Type B pancreatic cell (in vitro differentiated cells): ENCODE measurements at regions not wholly inside any gene's neighbourhood (a gene's known extent, or its start where the extent isn't known, plus 50 kb on each side); places are given as distances from the start of the nearest gene placed in this dataset.

Experiments
- DNase-seq: peaks from one replicate; pipeline ENCODE4 v3.0.0; 2021; ENCODE audit warnings: mixed read lengths; ENCODE audit not compliant: unreplicated experiment; ENCODE audit errors: extremely low spot score
- H3K27ac Mint-ChIP-seq: 2 replicates; pipeline ENCODE4 v1.8.0; 2021; ENCODE audit warnings: mild to moderate bottlenecking, mixed read lengths
- H3K27me3 Mint-ChIP-seq: 2 replicates; pipeline ENCODE4 v1.8.0; 2021; ENCODE audit warnings: mixed read lengths
- H3K36me3 Mint-ChIP-seq: 2 replicates; pipeline ENCODE4 v1.8.0; 2021; ENCODE audit warnings: mixed read lengths
- H3K4me1 Mint-ChIP-seq: one replicate; pipeline ENCODE4 v1.8.0; 2021; ENCODE audit warnings: mixed read lengths; ENCODE audit not compliant: unreplicated experiment
- H3K4me3 Mint-ChIP-seq: 2 replicates; pipeline ENCODE4 v1.8.0; 2021; ENCODE audit warnings: mild to moderate bottlenecking, mixed read lengths
- H3K9me3 Mint-ChIP-seq: 2 replicates; pipeline ENCODE4 v1.8.0; 2021; ENCODE audit warnings: mixed read lengths
- TF ChIP-seq, protein P1 (sequence below): fragments of 200-600 bp; sonication (generic); conservative IDR thresholded peaks from 2 replicates; pipeline ENCODE4 v1.5.0; 2021; ENCODE audit warnings: antibody characterized with exemption, mild to moderate bottlenecking

DNA sequence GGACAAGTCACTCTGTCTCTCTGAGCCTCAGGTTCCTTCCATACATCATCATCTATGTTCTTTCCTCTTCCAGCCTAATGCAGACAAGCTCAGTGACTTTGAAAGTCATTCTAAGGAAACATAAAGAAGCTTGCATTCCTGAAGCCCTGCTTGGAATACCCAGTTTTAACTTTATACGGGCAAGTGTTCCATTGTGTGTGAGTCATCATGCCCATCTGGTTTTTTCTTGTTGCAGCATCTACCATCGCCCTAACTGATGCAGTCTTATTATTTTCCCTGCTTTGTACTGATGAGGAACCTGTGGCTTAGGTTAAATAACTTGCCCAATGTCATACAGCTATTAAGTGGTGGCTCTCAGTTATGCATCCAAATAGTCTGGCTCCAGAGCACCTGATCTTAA is 177.9 kb upstream of the RAI2 start:
- TF ChIP-seq, protein P1, sequence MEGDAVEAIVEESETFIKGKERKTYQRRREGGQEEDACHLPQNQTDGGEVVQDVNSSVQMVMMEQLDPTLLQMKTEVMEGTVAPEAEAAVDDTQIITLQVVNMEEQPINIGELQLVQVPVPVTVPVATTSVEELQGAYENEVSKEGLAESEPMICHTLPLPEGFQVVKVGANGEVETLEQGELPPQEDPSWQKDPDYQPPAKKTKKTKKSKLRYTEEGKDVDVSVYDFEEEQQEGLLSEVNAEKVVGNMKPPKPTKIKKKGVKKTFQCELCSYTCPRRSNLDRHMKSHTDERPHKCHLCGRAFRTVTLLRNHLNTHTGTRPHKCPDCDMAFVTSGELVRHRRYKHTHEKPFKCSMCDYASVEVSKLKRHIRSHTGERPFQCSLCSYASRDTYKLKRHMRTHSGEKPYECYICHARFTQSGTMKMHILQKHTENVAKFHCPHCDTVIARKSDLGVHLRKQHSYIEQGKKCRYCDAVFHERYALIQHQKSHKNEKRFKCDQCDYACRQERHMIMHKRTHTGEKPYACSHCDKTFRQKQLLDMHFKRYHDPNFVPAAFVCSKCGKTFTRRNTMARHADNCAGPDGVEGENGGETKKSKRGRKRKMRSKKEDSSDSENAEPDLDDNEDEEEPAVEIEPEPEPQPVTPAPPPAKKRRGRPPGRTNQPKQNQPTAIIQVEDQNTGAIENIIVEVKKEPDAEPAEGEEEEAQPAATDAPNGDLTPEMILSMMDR, result no peak
- no peaks in the 10 kb centered on the region for H3K4me1 Mint-ChIP-seq
- H3K4me3 Mint-ChIP-seq, result no peak overlapping the region
- no peaks in the 10 kb centered on the region for H3K9me3 Mint-ChIP-seq
- no peak for DNase-seq
- no peak overlapping the region for H3K27ac Mint-ChIP-seq
- no peaks in the 10 kb centered on the region for H3K27me3 Mint-ChIP-seq
- H3K36me3 Mint-ChIP-seq, result no peaks in the 10 kb centered on the region

DNA sequence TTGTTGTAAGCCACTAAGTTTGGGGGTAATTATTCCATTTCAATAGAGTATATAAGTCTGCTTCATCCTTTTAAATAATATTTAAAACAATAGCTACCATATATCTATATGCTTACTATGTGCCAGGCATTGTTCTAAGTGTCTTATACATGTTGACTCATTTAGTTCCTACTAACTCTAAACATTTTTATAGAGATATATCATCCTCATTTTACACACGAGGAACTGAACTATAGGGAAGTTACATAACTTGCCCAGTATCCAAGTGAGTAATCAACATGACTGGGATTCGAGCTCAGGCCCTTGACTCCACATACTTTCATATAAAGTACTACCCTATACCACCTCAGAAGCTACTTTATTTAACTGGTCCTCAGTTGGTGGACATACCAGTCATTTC is 175.3 kb upstream of the RAI2 start:
- Mint-ChIP-seq H3K4me1 (no peaks in the 10 kb centered on the region), H3K9me3 (no peaks in the 10 kb centered on the region), H3K4me3 (no peak overlapping the region), H3K36me3 (no peaks in the 10 kb centered on the region), H3K27ac (no peak overlapping the region), H3K27me3 (no peaks in the 10 kb centered on the region)
- no peak for DNase-seq
- TF ChIP-seq, protein P1, result no peak

DNA sequence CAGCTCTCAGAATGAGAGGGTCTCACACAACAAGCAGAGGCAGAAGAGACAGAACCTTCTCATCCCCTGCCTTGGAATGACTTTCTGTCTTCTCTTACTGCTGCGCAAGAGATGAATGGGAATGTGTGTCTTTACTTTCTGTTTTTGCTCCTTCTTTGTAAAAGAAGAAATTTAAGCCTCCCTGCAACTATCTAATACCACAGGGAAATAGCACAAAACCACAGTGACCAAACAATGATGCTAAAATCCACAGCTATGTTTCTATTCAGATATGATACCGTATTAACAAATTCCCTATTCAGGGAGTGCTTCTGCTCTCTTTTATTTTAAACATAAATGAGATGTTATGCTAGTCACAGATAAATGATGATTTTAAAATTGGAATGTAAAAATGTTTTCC is 173.8 kb upstream of the RAI2 start:
- TF ChIP-seq, protein P1, result no peak
- Mint-ChIP-seq H3K9me3 (no peaks in the 10 kb centered on the region), H3K27me3 (no peaks in the 10 kb centered on the region), H3K4me3 (no peak overlapping the region), H3K27ac (no peak overlapping the region), H3K36me3 (no peaks in the 10 kb centered on the region), H3K4me1 (no peaks in the 10 kb centered on the region)
- no peak for DNase-seq

DNA sequence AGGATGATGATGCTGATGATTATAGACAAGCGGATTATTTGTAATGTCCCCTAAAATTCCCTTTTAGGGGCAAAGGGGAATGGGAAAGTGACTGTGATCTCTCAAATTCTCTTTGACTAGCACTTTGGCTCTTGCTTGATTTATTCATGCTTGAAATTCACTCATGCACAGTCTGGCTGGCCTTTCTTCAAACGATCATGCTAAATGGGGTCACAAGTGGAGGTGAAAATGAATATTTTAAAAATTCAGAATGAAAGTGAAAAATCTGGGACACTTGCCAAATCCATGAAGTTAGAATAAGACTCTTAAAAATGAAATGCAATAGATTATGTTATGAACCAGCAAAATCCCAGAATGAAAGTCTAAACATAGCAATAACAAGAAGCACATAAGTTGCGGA is 173.4 kb upstream of the RAI2 start:
- H3K4me1 Mint-ChIP-seq, result no peaks in the 10 kb centered on the region
- no peak overlapping the region for H3K27ac Mint-ChIP-seq
- H3K27me3 Mint-ChIP-seq, result no peaks in the 10 kb centered on the region
- TF ChIP-seq, protein P1, result no peak
- H3K9me3 Mint-ChIP-seq, result no peaks in the 10 kb centered on the region
- no peak overlapping the region for H3K4me3 Mint-ChIP-seq
- H3K36me3 Mint-ChIP-seq, result no peaks in the 10 kb centered on the region
- no peak for DNase-seq

DNA sequence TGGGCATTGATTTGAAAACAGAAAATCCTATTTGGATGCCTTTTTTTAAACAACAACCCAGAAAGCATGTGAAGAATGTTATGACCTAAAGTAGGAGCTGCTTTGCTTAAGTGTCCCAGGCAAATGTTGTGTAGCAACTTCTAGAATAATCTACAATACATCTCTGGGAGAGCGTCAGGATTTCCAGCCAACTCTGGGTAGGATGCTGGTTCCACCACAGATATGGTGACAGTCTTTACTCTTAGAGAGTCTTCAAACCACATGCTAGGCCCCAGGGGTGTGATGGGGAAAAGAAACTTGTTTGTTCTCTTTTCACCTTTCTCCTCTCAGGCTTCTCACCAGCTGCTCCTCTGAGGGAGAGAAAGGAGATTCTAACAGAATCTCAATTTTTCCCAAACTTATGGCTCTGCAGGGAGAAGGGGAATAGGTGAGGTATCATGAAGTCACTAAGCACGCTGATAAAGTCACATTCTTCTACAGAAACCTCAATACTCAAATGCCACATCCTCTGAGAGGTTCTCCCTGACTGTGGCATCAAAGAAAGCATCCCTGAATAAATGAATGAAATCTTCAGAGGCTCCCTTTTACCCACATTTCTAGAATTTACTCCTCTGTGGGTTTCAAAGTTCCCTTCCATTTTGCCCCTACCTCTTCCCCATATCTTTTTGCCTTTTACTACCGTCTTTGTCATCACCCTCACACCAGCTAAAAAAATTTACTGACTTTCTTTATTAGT is 171.6 kb upstream of the RAI2 start:
- no peaks in the 10 kb centered on the region for H3K4me1 Mint-ChIP-seq
- H3K4me3 Mint-ChIP-seq, result no peak overlapping the region
- no peaks in the 10 kb centered on the region for H3K9me3 Mint-ChIP-seq
- no peak for DNase-seq
- no peak overlapping the region for H3K27ac Mint-ChIP-seq
- TF ChIP-seq, protein P1, result no peak
- no peaks in the 10 kb centered on the region for H3K27me3 Mint-ChIP-seq
- H3K36me3 Mint-ChIP-seq, result no peaks in the 10 kb centered on the region
